Activated CD4-positive, CD25-positive, alpha-beta regulatory T cell treated with anti-CD3 and anti-CD28 coated beads, Interleukin-2, amount 50 U/mL, for 72 hours (primary cell): ENCODE measurements at regions not wholly inside any gene's neighbourhood (a gene's known extent, or its start where the extent isn't known, plus 50 kb on each side); places are given as distances from the start of the nearest gene placed in this dataset.
"Not testable (repeated sequence)": the region's sequence is repeated elsewhere in the genome, so short reads cannot be mapped to it uniquely, and the experiment has no call there.

Source experiments
- DNase-seq: peaks from one replicate; pipeline ENCODE4 v3.0.0; 2021

DNA sequence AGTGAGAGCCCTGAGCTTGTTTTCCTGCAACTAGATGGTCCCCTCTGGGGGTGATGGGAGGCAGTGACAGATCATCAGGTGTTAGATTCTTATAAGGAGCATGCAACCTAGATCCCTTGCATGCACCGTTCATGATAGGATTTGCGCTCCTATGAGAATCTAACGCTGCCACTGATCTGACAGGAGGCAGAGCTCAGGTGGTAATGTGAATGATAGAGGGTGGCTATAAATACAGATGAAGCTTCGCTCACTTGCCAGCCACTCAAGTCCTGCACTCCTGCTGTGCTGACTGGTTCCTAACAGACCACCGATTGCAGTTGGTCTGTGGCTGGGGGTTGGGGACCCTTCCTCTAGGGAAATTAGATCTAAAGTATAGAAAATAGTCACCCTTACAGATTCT lies 290.6 kb upstream of the ADCY2 start:
- DNase-seq, result no peak

DNA sequence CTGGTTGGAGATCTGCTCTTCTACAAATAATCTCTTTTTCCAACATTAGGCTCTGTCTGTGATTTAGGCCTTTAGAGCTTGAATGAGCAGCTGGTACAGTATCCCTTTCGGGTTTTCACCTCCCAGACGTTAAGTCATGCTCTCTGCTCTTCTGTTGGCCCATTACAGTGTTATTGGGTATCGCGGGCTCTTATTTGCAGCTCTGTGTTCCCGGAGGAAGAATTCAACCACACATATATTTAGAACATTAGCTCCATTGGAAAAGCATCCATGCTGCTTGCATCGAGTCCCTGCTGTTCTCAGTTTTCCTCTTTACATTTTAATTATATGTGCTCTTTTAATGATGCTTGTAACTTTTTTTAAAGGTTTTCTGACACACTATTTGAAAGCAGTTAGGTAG lies 278.0 kb upstream of the ADCY2 start:
- DNase-seq, result no peak

GRCh38 chr5:7131680-7132079 lies 264.3 kb upstream of the ADCY2 start:
- DNase-seq, result no peak

DNA sequence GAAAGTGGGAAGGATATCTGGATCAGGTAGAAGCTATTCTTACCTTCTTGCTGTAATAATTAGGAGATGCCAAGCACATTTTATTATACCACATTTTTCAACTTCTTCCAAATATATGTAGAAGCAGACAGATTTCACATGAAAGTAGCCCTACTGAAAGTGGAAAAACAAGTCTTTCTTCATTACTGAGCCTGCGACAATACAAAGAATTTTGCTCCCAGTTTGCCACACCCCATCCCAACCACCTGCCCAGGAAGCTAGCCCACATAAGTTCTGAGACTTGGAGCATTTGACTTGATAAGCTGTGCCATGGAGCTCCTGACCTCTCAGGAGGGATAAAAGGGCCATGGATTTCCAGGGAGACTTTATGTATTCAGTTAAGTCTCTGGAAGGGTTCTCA lies 249.1 kb upstream of the ADCY2 start:
- no peak for DNase-seq

- DNase-seq, result no peak
Observed at GRCh38 chr5:7157083-7157482, 238.9 kb upstream of the ADCY2 start.

DNA sequence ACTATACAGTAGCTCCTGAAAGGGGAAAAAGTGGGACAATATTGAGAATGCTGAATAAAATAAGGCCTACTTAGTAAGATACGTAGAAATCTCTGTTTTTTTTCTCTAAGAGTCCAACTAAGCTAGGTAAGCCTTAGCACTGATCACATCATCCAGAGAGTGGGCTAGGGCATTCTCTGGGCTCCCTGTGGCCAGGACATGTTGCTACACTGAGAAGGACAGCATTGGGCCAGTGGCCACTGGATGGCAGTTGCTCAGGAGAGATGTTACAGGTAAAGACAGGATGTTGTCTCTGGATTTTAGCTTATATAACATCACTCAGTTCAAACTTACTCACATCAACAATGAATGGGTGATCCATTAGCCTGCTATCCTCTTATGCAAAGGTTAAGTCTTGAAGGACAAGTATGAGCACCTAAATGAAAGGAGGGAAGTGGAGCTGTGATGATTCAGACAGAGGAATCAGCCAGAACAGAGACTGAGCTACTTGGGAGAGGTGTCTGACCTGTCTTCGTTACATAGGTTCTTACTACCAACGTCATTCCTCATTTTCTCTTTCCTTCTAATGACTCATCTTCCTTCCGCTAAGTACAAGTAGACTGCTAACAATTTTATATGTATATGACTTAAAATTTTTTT lies 226.6 kb upstream of the ADCY2 start:
- no peak for DNase-seq

DNA sequence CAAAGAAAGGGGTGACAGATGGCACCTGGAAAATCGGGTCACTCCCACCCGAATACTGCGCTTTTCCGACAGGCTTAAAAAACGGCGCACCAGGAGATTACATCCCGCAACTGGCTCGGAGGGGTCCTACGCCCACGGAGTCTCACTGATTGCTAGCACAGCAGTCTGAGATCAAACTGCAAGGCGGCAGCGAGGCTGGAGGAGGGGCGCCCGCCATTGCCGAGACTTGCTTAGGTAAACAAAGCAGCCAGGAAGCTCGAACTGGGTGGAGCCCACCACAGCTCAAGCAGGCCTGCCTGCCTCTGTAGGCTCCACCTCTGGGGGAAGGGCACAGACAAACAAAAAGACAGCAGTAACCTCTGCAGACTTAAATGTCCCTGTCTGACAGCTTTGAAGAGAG lies 225.2 kb upstream of the ADCY2 start:
- not testable (repeated sequence) for DNase-seq

- no peak for DNase-seq
Observed at GRCh38 chr5:7179364-7179763, 216.6 kb upstream of the ADCY2 start.

GRCh38 chr5:7181841-7182240 lies 214.1 kb upstream of the ADCY2 start:
- DNase-seq, result no peak

DNA sequence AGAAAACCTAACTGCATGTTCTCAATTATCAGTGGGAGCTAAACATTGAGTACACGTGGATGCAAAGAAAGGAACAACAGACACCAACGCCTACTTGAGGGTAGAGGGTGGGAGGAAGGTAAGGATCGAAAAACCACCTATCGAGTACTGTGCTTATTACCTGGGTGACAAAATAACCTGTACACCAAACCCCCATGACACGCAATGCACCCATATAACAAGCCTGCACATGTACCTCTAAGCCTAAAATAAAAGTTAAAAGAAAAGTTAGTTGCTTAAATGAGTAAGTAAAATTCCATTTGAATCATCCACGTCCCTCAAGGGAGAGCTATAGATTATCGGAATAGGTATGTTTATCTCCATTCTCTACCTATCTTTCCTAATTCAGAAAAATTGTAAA lies 210.2 kb upstream of the ADCY2 start:
- DNase-seq, result no peak

- no peak for DNase-seq
Observed at GRCh38 chr5:7186818-7187217, 209.1 kb upstream of the ADCY2 start.

DNA sequence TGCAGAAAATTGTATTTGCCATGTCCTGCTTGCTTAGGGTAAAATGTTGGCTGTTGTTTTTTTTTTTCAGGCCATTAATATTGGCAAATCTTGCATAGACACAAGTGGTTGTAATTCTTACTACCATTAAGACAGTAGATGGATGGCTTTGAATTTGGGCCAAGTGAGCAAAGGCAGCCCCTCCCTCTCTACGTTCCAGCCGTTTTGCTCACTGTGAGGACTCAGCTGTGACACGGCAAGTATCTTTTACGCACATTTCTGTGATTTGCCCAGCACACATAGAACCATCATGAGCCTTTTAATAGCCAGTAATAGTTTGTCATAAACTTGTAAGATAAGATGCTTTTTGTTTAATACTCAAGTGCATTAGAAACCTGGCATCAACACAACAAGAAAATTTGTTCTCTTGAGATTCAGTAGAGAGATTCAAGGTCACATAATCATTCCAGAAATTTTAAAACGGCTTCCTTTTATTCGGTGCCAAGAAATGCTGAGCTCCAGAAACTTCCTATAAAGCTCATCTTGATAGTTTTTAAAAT lies 205.2 kb upstream of the ADCY2 start:
- DNase-seq, result no peak

DNA sequence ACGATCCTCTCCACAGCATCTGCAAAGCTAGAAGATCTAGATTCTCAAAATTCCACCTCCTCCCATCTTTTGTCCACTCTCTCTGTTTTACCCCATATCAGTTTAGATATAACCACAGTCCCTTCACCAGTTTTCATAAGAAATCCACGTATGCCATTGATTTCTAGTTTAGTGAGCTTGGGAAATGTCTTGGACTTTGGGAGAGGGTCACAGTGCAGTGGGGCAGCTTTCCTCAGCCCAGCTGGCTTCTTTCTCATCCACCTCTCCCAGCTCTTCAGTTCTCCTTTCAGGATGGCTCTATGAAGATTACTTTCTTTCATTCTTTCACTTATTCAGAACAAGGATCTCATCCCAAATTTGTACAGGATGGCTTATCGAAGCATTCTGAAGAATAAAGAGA lies 203.9 kb upstream of the ADCY2 start:
- no peak for DNase-seq

- no peak for DNase-seq
Observed at GRCh38 chr5:7202846-7203245, 193.1 kb upstream of the ADCY2 start.

- DNase-seq, result no peak
Observed at GRCh38 chr5:7207979-7208378, 188.0 kb upstream of the ADCY2 start.

DNA sequence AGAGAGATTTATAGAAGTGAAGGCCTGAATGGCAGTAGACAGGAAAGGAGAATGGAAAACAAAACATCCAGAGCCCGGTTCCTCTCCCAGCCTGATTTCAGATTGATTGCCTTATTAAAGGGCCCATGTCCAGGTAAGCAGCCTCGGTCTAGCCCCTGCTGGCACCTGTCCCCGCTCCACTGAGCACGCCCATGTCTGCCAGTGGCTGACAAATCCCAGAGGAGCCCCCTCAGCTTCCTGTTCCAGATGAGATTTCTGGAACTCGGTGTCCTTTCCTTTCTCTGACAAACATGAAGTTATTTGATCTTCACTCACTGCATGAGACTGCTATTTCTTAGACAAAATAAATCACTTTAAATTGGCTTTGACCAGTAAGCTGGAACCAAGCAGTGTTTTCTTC lies 187.0 kb upstream of the ADCY2 start:
- DNase-seq, result no peak

DNA sequence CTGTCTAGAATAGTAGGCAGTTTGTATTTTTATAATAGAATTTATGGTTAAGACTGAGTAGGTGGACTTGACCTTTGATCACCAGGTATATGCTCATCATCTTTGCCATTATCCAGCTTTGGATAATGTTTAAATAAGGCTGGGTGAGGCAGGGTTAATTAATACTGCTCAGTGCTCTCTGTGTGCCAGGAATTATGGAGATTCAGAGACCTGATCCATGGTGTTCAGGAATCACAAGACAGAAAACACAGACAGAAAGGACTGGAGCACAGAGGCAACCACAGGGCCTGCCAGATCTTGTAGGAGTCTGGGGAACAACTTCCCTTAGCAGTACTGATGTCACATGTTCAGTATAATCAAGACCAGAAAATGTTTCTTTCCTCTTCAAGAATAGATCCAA lies 186.3 kb upstream of the ADCY2 start:
- no peak for DNase-seq

DNA sequence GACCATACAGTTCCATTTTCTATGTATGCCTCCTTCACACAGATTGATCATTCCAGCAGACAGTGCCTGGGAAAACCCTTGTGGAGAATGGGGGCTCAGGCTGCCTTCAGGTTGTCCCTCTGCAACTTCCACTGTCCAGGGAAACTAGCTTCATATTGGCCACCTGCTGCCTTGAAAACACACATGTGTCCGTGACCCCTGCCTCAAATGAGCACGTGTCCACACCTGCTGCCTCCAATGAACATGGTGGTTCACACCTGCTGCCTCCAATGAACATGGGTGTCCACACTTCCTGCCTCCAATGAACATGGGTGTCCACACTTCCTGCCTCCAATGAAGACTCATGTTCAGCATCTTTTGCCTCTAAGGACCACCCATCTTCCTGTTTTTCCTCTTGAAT lies 185.4 kb upstream of the ADCY2 start:
- DNase-seq, result no peak

DNA sequence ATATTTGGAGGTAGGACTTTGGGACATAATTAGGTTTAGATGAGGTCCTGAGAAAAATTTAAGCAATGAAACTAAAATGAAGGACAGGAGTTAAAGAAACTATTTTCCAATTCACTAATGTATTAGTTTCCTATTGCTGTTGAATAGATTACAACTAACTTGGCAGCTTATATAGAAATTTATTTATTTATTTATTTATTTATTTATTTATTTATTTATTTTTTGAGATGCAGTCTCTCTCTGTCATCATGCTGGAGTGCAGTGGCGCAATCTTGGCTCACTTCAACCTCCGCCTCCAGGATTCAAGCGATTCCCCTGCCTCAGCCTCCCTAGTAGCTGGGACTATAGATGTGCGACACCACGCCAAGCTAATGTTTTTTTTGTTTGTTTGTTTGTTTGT lies 182.4 kb upstream of the ADCY2 start:
- no peak for DNase-seq

GRCh38 chr5:7214906-7215416 lies 181.0 kb upstream of the ADCY2 start:
- no peak for DNase-seq

- no peak for DNase-seq
Observed at GRCh38 chr5:7218141-7218540, 177.8 kb upstream of the ADCY2 start.

- no peak for DNase-seq
Observed at GRCh38 chr5:7220156-7220555, 175.8 kb upstream of the ADCY2 start.

DNA sequence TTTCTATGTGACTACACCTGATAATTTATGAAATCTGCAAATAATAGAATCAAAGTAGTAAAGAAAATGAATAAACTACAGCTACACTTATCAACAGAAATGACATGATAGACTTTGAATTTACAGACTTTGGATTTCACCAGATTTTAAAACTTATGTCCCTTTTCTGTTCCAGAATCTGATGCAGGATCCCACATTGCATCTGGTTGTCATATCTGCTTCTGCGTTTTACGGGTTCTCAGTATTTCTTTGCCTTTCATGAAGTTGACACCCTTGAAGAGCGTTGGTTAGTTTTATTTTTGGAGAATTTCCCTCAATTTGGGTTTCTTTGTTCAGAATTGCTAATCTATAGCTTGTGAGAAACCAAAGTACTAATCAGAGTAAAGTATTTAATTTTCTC lies 174.9 kb upstream of the ADCY2 start:
- DNase-seq, result no peak

- no peak for DNase-seq
Observed at GRCh38 chr5:7225826-7226225, 170.1 kb upstream of the ADCY2 start.

GRCh38 chr5:7242118-7242710 lies 153.7 kb upstream of the ADCY2 start:
- DNase-seq, result no peak
